B cell (primary cell): ENCODE measurements at regions not wholly inside any gene's neighbourhood (a gene's known extent, or its start where the extent isn't known, plus 50 kb on each side); places are given as distances from the start of the nearest gene placed in this dataset.

Experiments used
- ATAC-seq: fragments of 200-7000 bp; cut with Tn5 transposase; one replicate; pipeline ENCODE4 v1.10.0; 2021; ENCODE audit warnings: low read depth, mild to moderate bottlenecking, moderate number of reproducible peaks, moderate library complexity
- CTCF ChIA-PET: fragments of 350-600 bp; sonication (Branson Sonifier 250); formaldehyde crosslinking; loops from one replicate; lab custom pipeline; 2021; ENCODE audit warnings: antibody characterized with exemption, inconsistent platforms; lab: Charles Lee
- POLR2A ChIA-PET: fragments of 350-600 bp; sonication (Branson Sonifier 250); formaldehyde crosslinking; loops from one replicate; lab custom pipeline; 2021; ENCODE audit warnings: antibody characterized with exemption; lab: Charles Lee
- DNase-seq: peaks from one replicate; pipeline ENCODE4 v3.0.0; 2013
- H2AFZ ChIP-seq: 2 replicates; pipeline ENCODE4 v1.6.1; 2012; ENCODE audit warnings: mild to moderate bottlenecking, low read depth, low read length; ENCODE audit not compliant: insufficient read depth, poor library complexity, severe bottlenecking
- H3K27ac ChIP-seq, 2 donors: 1 replicate in 1 of 2; 2 replicates in 1 of 2; pipeline ENCODE4 v1.5.1; 2012 to 2013; ENCODE audit warnings: low read length in 2 of 2, mild to moderate bottlenecking in 2 of 2, moderate library complexity in 1 of 2
- H3K27me3 ChIP-seq, 4 experiments: fragments of 200-600 bp in 1 of 4; sonication (generic) in 1 of 4; replicated peaks in 1 of 4; 1 replicate in 2 of 4; 2 replicates in 2 of 4; pipeline versions ENCODE4 v1.6.1 to v1.7.0; 2013 to 2016; ENCODE audit warnings: low read length in 3 of 4, mild to moderate bottlenecking in 2 of 4, mixed read lengths in 1 of 4, moderate library complexity in 1 of 4; ENCODE audit not compliant: insufficient read depth in 4 of 4, control insufficient read depth in 3 of 4; ENCODE audit errors: control extremely low read depth in 1 of 4
- H3K36me3 ChIP-seq, 2 experiments: replicated peaks in 1 of 2; 1 replicate in 1 of 2; 2 replicates in 1 of 2; pipeline versions ENCODE4 v1.6.1 to v1.7.1; 2013; ENCODE audit warnings: low read length in 1 of 2; ENCODE audit not compliant: insufficient read depth in 2 of 2, control insufficient read depth in 1 of 2; ENCODE audit errors: control extremely low read depth in 1 of 2, extremely low read depth in 1 of 2
- H3K4me1 ChIP-seq, 2 donors: fragments of 200-600 bp in 1 of 2; sonication (generic) in 1 of 2; 1 replicate in 1 of 2; 2 replicates in 1 of 2; pipeline versions ENCODE4 v1.5.1 to v1.6.1; 2013 to 2017; ENCODE audit warnings: low read length in 2 of 2; ENCODE audit not compliant: control insufficient read depth in 2 of 2, insufficient read depth in 2 of 2
- H3K4me2 ChIP-seq: replicated peaks from 2 replicates; pipeline ENCODE3; 2012; ENCODE audit warnings: mild to moderate bottlenecking, low read depth, low read length; ENCODE audit not compliant: poor library complexity, severe bottlenecking
- H3K4me3 ChIP-seq, 5 experiments: fragments of 200-600 bp in 1 of 5; sonication (generic) in 1 of 5; 1 replicate in 3 of 5; 2 replicates in 2 of 5; pipeline versions ENCODE4 v1.5.1 to v1.7.0; 2011 to 2016; ENCODE audit warnings: low read length in 4 of 5, mild to moderate bottlenecking in 4 of 5, low read depth in 2 of 5, control low read depth in 1 of 5, moderate library complexity in 1 of 5; ENCODE audit not compliant: insufficient read depth in 1 of 5; ENCODE audit errors: control extremely low read depth in 1 of 5, extremely low read depth in 1 of 5
- H3K79me2 ChIP-seq: fragments of 200-600 bp; sonication (generic); one replicate; pipeline ENCODE4 v1.6.0; 2016; ENCODE audit warnings: low read length; ENCODE audit not compliant: control insufficient read depth, insufficient read depth
- H3K9ac ChIP-seq: fragments of 200-600 bp; sonication (generic); 2 replicates; pipeline ENCODE4 v1.6.1; 2017; ENCODE audit warnings: mild to moderate bottlenecking, low read length, moderate library complexity
- H3K9me3 ChIP-seq, 3 donors: one replicate each; pipeline versions ENCODE4 v1.6.1 to v1.7.1; 2013; ENCODE audit warnings: low read length in 2 of 3; ENCODE audit not compliant: control insufficient read depth in 2 of 3, insufficient read depth in 1 of 3; ENCODE audit errors: control extremely low read depth in 1 of 3
- H4K20me1 ChIP-seq: 2 replicates; pipeline ENCODE4 v1.6.0; 2012; ENCODE audit warnings: mild to moderate bottlenecking, low read length; ENCODE audit not compliant: insufficient read depth, control insufficient read depth, poor library complexity, severe bottlenecking
- H3K27ac Mint-ChIP-seq: one replicate; pipeline ENCODE4 v1.8.0; 2021; ENCODE audit warnings: mixed read lengths
- H3K27me3 Mint-ChIP-seq: one replicate; pipeline ENCODE4 v1.8.0; 2021; ENCODE audit warnings: mixed read lengths
- H3K4me1 Mint-ChIP-seq: one replicate; pipeline ENCODE4 v1.8.0; 2021; ENCODE audit warnings: mixed read lengths
- H3K4me3 Mint-ChIP-seq: one replicate; pipeline ENCODE4 v1.8.0; 2021; ENCODE audit warnings: mixed read lengths
- H3K9me3 Mint-ChIP-seq: one replicate; pipeline ENCODE4 v1.8.0; 2022; ENCODE audit warnings: mixed read lengths; ENCODE audit not compliant: insufficient read depth
- EZH2 ChIP-seq: IDR thresholded peaks from 2 replicates; pipeline ENCODE4 v1.6.1; 2012; ENCODE audit warnings: borderline replicate concordance, low read depth, mild to moderate bottlenecking, moderate library complexity, low read length; ENCODE audit not compliant: insufficient read depth, poor library complexity, severe bottlenecking
- WGBS: methylation state at CpG from one replicate; pipeline ENCODE4 v1.1.5; 2013; ENCODE audit warnings: missing lambda C conversion rate; ENCODE audit not compliant: insufficient coverage; 5-methylcytosine and 5-hydroxymethylcytosine counted together
- intact Hi-C: fragments of 100-400 bp; cut with micrococcal nuclease; formaldehyde crosslinking; loops from one replicate; pipeline ENCODE4 v1.10.0; 2022
- TF ChIP-seq, protein P1 (sequence below): fragments of 200-600 bp; IDR thresholded peaks from one replicate; pipeline ENCODE4 v1.8.0; 2022; ENCODE audit warnings: antibody characterized with exemption, mild to moderate bottlenecking

DNA sequence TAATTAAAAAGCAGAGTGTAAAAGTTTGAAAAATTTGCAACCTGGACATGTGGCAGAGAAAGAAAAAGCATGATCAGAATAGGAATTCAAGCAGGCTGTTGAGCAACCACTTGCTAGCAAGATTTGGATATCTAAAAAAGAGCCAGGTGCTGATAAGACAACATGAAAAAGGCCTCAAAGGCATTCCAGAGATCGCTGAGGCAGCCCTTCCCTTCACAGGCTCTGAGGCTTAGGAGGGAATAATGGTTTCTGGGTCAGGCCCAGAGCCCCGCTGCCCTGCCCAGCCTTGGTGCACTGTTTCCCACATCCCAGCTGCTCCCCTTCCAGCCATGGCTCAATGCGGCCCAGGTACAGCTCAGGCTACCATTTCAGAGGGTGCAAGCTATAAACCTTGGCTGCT lies 64.1 kb upstream of the EEPD1 start:
- no peaks in the 10 kb centered on the region for H3K27me3 ChIP-seq

DNA sequence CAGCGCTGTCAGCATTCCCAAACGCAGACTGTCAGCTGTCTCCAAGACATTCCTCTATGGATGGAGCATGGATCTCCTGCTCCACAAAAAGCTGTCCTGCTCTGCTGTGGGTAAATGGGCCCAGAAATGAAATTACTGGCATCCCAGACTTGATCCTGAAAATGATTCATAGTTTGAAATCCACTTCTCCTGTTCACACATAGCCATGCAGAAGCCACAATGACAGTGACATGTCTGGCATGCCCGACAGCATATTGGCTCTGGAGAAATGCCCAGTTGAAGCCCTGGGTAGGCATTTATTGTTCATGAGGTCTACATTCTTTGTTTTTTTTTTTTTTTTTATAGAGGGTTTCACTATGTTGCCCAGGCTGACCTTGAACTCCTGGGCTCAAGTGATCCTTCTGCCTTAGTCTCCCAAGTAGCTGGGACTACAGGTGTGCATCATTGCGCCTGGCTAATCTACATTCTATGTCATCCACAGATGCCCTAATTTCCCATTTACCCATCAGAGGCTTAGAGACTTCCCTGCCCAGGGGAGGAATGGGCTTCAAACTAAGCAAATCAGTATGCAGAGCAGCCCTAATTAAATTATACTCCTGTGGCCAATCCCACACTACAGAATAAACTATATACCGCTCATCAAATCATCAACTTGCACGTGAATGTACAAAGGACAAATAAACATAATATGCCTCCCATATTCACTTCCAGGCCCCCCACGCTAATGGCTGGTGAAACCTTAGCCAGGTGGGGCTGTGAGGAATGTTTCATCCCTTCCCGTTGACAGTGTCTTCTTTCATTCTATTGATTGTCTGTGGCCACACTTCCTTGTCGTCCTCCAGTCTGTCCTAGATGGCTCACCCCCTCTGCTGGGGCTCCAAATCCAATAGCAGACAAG lies 61.8 kb upstream of the EEPD1 start:
- H3K4me1 ChIP-seq: no peaks in the 10 kb centered on the region
- TF ChIP-seq EZH2: no peak
- TF ChIP-seq, protein P1, sequence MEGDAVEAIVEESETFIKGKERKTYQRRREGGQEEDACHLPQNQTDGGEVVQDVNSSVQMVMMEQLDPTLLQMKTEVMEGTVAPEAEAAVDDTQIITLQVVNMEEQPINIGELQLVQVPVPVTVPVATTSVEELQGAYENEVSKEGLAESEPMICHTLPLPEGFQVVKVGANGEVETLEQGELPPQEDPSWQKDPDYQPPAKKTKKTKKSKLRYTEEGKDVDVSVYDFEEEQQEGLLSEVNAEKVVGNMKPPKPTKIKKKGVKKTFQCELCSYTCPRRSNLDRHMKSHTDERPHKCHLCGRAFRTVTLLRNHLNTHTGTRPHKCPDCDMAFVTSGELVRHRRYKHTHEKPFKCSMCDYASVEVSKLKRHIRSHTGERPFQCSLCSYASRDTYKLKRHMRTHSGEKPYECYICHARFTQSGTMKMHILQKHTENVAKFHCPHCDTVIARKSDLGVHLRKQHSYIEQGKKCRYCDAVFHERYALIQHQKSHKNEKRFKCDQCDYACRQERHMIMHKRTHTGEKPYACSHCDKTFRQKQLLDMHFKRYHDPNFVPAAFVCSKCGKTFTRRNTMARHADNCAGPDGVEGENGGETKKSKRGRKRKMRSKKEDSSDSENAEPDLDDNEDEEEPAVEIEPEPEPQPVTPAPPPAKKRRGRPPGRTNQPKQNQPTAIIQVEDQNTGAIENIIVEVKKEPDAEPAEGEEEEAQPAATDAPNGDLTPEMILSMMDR: no peak
- H3K9me3 Mint-ChIP-seq: peaks cover 4% of the 10 kb centered on the region
- CTCF ChIA-PET: no interaction called here
- no peak overlapping the region for H3K27ac Mint-ChIP-seq
- POLR2A ChIA-PET: no interaction called here
- no peaks in the 10 kb centered on the region for H3K36me3 ChIP-seq
- no peak for ATAC-seq
- DNase-seq: no peak
- H3K4me3 ChIP-seq: no peak overlapping the region
- H3K27me3 ChIP-seq: no peaks in the 10 kb centered on the region
- no peaks in the 10 kb centered on the region for H3K4me1 Mint-ChIP-seq
- no peaks in the 10 kb centered on the region for H3K79me2 ChIP-seq
- H3K27me3 Mint-ChIP-seq: peaks cover 4% of the 10 kb centered on the region
- H3K4me2 ChIP-seq: no peak overlapping the region
- WGBS: 92% methylated on average over 6 of the region's 9 CpGs
- H4K20me1 ChIP-seq: no peaks in the 10 kb centered on the region
- H3K27ac ChIP-seq: no peak overlapping the region
- H3K9me3 ChIP-seq: peaks cover 0 to 8% (median 7%) of the 10 kb centered on the region in 3 donors
- no peak overlapping the region for H3K4me3 Mint-ChIP-seq
- no peak overlapping the region for H2AFZ ChIP-seq
- intact Hi-C loops: no loop called here
- no peak overlapping the region for H3K9ac ChIP-seq

More for the DNA sequence above, 64.1 kb upstream of the EEPD1 start:
- Histone ChIP-seq H3K9ac (no peak overlapping the region), H3K9me3 (peaks cover 0 to 8% (median 7%) of the 10 kb centered on the region in 3 donors), H3K4me1 (no peaks in the 10 kb centered on the region), H4K20me1 (no peaks in the 10 kb centered on the region), H3K36me3 (no peaks in the 10 kb centered on the region), H3K79me2 (no peaks in the 10 kb centered on the region), H3K27ac (no peak overlapping the region), H2AFZ (no peak overlapping the region), H3K4me3 (no peak overlapping the region), H3K4me2 (no peak overlapping the region)
- Mint-ChIP-seq H3K4me1 (no peaks in the 10 kb centered on the region), H3K27ac (no peak overlapping the region), H3K27me3 (peaks cover 4% of the 10 kb centered on the region), H3K9me3 (peaks cover 4% of the 10 kb centered on the region), H3K4me3 (no peak overlapping the region)
- TF ChIP-seq, protein P1: no peak
- TF ChIP-seq EZH2: no peak
- ChIA-PET POLR2A (no interaction called here), CTCF (no interaction called here)
- DNase-seq (no peak), ATAC-seq (no peak)
- intact Hi-C loops: no loop called here
- no CpG with 5 or more reads among the region's 3 CpGs for WGBS
